ENCODE measurements at regions not wholly inside any gene's neighbourhood (a gene's known extent, or its start where the extent isn't known, plus 50 kb on each side); places are given as distances from the start of the nearest gene placed in this dataset.
A peak's percentile ranks its signal among the peaks of the same experiment; 100 is the strongest.
"Not testable (repeated sequence)": the region's sequence is repeated elsewhere in the genome, so short reads cannot be mapped to it uniquely, and the experiment has no call there.

DNA sequence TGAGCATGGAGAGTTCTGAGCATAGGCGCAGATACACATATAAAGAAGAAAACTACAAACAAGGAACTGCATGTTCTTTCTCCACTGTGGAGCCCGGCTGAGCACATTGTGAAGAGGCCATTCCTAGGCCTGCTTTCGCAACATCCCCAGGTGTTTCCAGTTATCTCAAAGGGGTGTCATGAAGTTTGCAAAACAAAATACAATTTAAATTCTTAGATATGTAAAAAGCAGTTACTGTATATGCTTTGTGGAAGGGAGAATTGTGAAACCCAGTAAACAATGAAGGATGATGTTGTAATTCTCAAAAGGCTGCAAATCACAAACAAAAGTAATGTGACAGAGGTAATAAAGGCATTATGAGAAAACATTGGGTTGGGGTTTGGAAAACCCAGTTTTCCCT, 98.6 kb upstream of the ZNF644 start:
- no peak for ATAC-seq (ENCODE audit: low read depth)
- H3K27me3 ChIP-seq (ENCODE audit: insufficient read depth, poor library complexity, severe bottlenecking) = no peaks in the 10 kb centered on the region
- no peaks in the 10 kb centered on the region for H3K4me1 ChIP-seq (ENCODE audit: insufficient read depth, poor library complexity, severe bottlenecking)
- TF ChIP-seq, protein P1, sequence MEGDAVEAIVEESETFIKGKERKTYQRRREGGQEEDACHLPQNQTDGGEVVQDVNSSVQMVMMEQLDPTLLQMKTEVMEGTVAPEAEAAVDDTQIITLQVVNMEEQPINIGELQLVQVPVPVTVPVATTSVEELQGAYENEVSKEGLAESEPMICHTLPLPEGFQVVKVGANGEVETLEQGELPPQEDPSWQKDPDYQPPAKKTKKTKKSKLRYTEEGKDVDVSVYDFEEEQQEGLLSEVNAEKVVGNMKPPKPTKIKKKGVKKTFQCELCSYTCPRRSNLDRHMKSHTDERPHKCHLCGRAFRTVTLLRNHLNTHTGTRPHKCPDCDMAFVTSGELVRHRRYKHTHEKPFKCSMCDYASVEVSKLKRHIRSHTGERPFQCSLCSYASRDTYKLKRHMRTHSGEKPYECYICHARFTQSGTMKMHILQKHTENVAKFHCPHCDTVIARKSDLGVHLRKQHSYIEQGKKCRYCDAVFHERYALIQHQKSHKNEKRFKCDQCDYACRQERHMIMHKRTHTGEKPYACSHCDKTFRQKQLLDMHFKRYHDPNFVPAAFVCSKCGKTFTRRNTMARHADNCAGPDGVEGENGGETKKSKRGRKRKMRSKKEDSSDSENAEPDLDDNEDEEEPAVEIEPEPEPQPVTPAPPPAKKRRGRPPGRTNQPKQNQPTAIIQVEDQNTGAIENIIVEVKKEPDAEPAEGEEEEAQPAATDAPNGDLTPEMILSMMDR (IDR thresholded peaks at IDR 0.05; ENCODE audit: poor library complexity, severe bottlenecking) = no peak
- H3K9me3 ChIP-seq (ENCODE audit: severe bottlenecking) = no peaks in the 10 kb centered on the region
- DNase-seq (ENCODE audit: low spot score) = no peak
- H3K36me3 ChIP-seq (ENCODE audit: low read depth) = no peaks in the 10 kb centered on the region
- H3K4me3 ChIP-seq (ENCODE audit: severe bottlenecking) = no peak overlapping the region
- no peak overlapping the region for H3K27ac ChIP-seq (ENCODE audit: poor library complexity, severe bottlenecking)

- TF ChIP-seq, protein P1 (IDR thresholded peaks at IDR 0.05; ENCODE audit: poor library complexity, severe bottlenecking) = no peak
- no peaks in the 10 kb centered on the region for H3K27me3 ChIP-seq (ENCODE audit: insufficient read depth, poor library complexity, severe bottlenecking)
- DNase-seq (ENCODE audit: low spot score) (no peak), ATAC-seq (ENCODE audit: low read depth) (no peak)
- H3K36me3 ChIP-seq (ENCODE audit: low read depth) = no peaks in the 10 kb centered on the region
- H3K27ac ChIP-seq (ENCODE audit: poor library complexity, severe bottlenecking) = no peak overlapping the region
- no peak overlapping the region for H3K4me3 ChIP-seq (ENCODE audit: severe bottlenecking)
- no peaks in the 10 kb centered on the region for H3K4me1 ChIP-seq (ENCODE audit: insufficient read depth, poor library complexity, severe bottlenecking)
- H3K9me3 ChIP-seq (ENCODE audit: severe bottlenecking) = no peaks in the 10 kb centered on the region
Measured at GRCh38 chr1:91104712-91105111, 82.9 kb upstream of the ZNF644 start.

GRCh38 chr1:91101328-91101727, 79.5 kb upstream of the ZNF644 start:
- no peak for DNase-seq (ENCODE audit: low spot score)
- Histone ChIP-seq H3K27me3 (ENCODE audit: insufficient read depth, poor library complexity, severe bottlenecking) (no peaks in the 10 kb centered on the region), H3K27ac (ENCODE audit: poor library complexity, severe bottlenecking) (no peak overlapping the region), H3K9me3 (ENCODE audit: severe bottlenecking) (no peaks in the 10 kb centered on the region), H3K4me1 (ENCODE audit: insufficient read depth, poor library complexity, severe bottlenecking) (no peaks in the 10 kb centered on the region), H3K4me3 (ENCODE audit: severe bottlenecking) (no peak overlapping the region), H3K36me3 (ENCODE audit: low read depth) (no peaks in the 10 kb centered on the region)
- TF ChIP-seq, protein P1 (IDR thresholded peaks at IDR 0.05; ENCODE audit: poor library complexity, severe bottlenecking) = no peak
- no peak for ATAC-seq (ENCODE audit: low read depth)

- TF ChIP-seq, protein P1 (IDR thresholded peaks at IDR 0.05; ENCODE audit: poor library complexity, severe bottlenecking) = no peak
- no peaks in the 10 kb centered on the region for H3K4me1 ChIP-seq (ENCODE audit: insufficient read depth, poor library complexity, severe bottlenecking)
- DNase-seq (ENCODE audit: low spot score) (no peak), ATAC-seq (ENCODE audit: low read depth) (no peak)
- H3K27me3 ChIP-seq (ENCODE audit: insufficient read depth, poor library complexity, severe bottlenecking) = no peaks in the 10 kb centered on the region
- no peak overlapping the region for H3K4me3 ChIP-seq (ENCODE audit: severe bottlenecking)
- H3K9me3 ChIP-seq (ENCODE audit: severe bottlenecking) = no peaks in the 10 kb centered on the region
- no peaks in the 10 kb centered on the region for H3K36me3 ChIP-seq (ENCODE audit: low read depth)
- no peak overlapping the region for H3K27ac ChIP-seq (ENCODE audit: poor library complexity, severe bottlenecking)
Measured at GRCh38 chr1:91099746-91100621, 78.1 kb upstream of the ZNF644 start.

DNA sequence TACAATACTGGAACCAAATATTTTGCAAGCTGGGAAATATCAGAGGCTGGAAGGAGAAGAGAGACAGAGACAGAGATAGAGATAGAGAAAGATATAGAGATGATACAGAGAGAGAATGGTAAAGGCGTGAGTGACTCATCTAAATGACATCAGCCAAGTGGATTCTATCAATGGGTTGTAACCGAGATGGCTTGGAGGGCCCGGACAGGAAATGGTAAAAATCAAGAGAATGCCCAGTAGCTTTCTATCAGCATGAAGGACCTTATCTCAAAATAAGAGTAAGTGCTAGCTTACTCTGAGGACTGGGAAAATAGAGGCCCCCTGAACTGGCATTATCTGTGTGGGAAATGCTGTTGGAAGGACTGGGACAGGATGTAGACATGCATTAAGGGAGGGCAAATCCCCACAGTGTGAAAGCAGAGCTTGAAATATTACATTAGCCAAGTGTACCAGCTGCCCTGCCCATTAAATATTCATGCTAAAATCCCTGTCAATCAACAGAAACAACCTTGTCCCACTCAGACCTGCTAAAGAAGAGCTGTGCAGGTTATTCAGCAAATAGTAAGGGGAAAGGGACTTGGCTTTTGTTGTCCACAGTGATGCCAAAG, 76.6 kb upstream of the ZNF644 start:
- no peaks in the 10 kb centered on the region for H3K4me1 ChIP-seq (ENCODE audit: insufficient read depth, poor library complexity, severe bottlenecking)
- no peaks in the 10 kb centered on the region for H3K27me3 ChIP-seq (ENCODE audit: insufficient read depth, poor library complexity, severe bottlenecking)
- H3K27ac ChIP-seq (ENCODE audit: poor library complexity, severe bottlenecking) = no peak overlapping the region
- TF ChIP-seq, protein P1 (IDR thresholded peaks at IDR 0.05; ENCODE audit: poor library complexity, severe bottlenecking) = no peak
- no peak for DNase-seq (ENCODE audit: low spot score)
- peak; percentile 51; the same call in 1 of the 3 replicates for ATAC-seq (ENCODE audit: low read depth)
- H3K9me3 ChIP-seq (ENCODE audit: severe bottlenecking) = no peaks in the 10 kb centered on the region
- no peaks in the 10 kb centered on the region for H3K36me3 ChIP-seq (ENCODE audit: low read depth)
- no peak overlapping the region for H3K4me3 ChIP-seq (ENCODE audit: severe bottlenecking)

DNA sequence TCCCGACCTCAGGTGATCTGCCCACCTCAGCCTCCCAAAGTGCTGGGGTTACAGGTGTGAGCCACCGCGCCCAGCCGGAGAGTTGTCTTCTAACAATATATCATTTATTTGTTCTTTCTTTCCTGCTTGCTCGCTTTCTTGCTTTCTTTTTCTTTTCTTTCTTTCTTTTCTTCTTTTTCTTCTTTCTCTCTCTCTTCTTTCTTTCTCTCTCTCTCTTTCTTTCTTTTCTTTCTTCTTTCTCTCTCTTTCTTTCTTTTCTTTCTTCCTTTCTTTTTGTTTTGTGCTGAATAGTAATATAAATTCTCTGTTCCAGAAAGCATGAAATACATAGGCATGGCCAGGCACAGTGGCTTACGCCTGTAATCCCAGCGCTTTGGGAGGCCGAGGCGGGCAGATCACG, 73.5 kb upstream of the ZNF644 start:
- H3K27me3 ChIP-seq (ENCODE audit: insufficient read depth, poor library complexity, severe bottlenecking); H3K4me3 ChIP-seq (ENCODE audit: severe bottlenecking): not testable (repeated sequence)

More for the DNA sequence above, 73.5 kb upstream of the ZNF644 start:
- H3K4me1 ChIP-seq (ENCODE audit: insufficient read depth, poor library complexity, severe bottlenecking); ATAC-seq (ENCODE audit: low read depth); H3K36me3 ChIP-seq (ENCODE audit: low read depth); H3K9me3 ChIP-seq (ENCODE audit: severe bottlenecking); DNase-seq (ENCODE audit: low spot score); H3K27ac ChIP-seq (ENCODE audit: poor library complexity, severe bottlenecking): not testable (repeated sequence)

All from RWPE2 (cell line).